PC-3 (cell line): ENCODE measurements at regions not wholly inside any gene's neighbourhood (a gene's known extent, or its start where the extent isn't known, plus 50 kb on each side); places are given as distances from the start of the nearest gene placed in this dataset.

Experiments
- EZH2 ChIP-seq: fragments of 300-600 bp; sonication (generic); IDR thresholded peaks from one replicate; pipeline ENCODE4 v1.6.1; 2017; ENCODE audit warnings: antibody characterized with exemption, mild to moderate bottlenecking, low read length; ENCODE audit not compliant: unreplicated experiment
- EZH2phosphoT487 ChIP-seq: fragments of 300-600 bp; sonication (generic); IDR thresholded peaks from 2 replicates; pipeline ENCODE4 v1.6.1; 2018; ENCODE audit warnings: mild to moderate bottlenecking, antibody characterized with exemption, low read length, borderline replicate concordance
- TF ChIP-seq, protein P1 (sequence below): fragments of 300-600 bp; sonication (generic); conservative IDR thresholded peaks from 2 replicates; pipeline ENCODE4 v1.5.1; 2017; ENCODE audit warnings: antibody characterized with exemption, low read depth, mild to moderate bottlenecking, low read length

GRCh38 chr14:65957631-65958205 lies 528.5 kb upstream of the CCDC196 start:
- TF ChIP-seq, protein P1, sequence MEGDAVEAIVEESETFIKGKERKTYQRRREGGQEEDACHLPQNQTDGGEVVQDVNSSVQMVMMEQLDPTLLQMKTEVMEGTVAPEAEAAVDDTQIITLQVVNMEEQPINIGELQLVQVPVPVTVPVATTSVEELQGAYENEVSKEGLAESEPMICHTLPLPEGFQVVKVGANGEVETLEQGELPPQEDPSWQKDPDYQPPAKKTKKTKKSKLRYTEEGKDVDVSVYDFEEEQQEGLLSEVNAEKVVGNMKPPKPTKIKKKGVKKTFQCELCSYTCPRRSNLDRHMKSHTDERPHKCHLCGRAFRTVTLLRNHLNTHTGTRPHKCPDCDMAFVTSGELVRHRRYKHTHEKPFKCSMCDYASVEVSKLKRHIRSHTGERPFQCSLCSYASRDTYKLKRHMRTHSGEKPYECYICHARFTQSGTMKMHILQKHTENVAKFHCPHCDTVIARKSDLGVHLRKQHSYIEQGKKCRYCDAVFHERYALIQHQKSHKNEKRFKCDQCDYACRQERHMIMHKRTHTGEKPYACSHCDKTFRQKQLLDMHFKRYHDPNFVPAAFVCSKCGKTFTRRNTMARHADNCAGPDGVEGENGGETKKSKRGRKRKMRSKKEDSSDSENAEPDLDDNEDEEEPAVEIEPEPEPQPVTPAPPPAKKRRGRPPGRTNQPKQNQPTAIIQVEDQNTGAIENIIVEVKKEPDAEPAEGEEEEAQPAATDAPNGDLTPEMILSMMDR = no peak
- TF ChIP-seq EZH2 (no peak), EZH2phosphoT487 (no peak)
